ENCODE measurements at regions not wholly inside any gene's neighbourhood (a gene's known extent, or its start where the extent isn't known, plus 50 kb on each side); places are given as distances from the start of the nearest gene placed in this dataset.

GRCh38 chr13:64300239-64300638 lies 2884.6 kb upstream of the PCDH20 start:
- H3K79me1 ChIP-seq (ENCODE audit: low read length), result no peaks in the 10 kb centered on the region
- no peaks in the 10 kb centered on the region for H3K79me2 ChIP-seq (ENCODE audit: control insufficient read depth, insufficient read depth, low read length)
- no peak overlapping the region for H2BK5ac ChIP-seq (ENCODE audit: low read length)
- no peak overlapping the region for H3K27ac ChIP-seq (ENCODE audit: low read depth, low read length)
- no peaks in the 10 kb centered on the region for H3K27me3 ChIP-seq (ENCODE audit: insufficient read depth, low read length, poor library complexity)
- H3K23ac ChIP-seq (ENCODE audit: low read length), result no peak overlapping the region
- H3K4me1 ChIP-seq (ENCODE audit: control insufficient read depth, low read depth, low read length), result no peaks in the 10 kb centered on the region
- no peak overlapping the region for H4K5ac ChIP-seq (ENCODE audit: low read length)
- no peak overlapping the region for H3K4me2 ChIP-seq (ENCODE audit: low read length)
- H3K18ac ChIP-seq (ENCODE audit: low read length), result no peak overlapping the region
- no peak overlapping the region for H3K4ac ChIP-seq (ENCODE audit: low read depth, low read length)
- no peak overlapping the region for H2BK120ac ChIP-seq (ENCODE audit: low read depth, low read length)
- no peaks in the 10 kb centered on the region for H3K36me3 ChIP-seq (ENCODE audit: control insufficient read depth, insufficient read depth, low read length)
- H3K56ac ChIP-seq (ENCODE audit: low read length), result no peak overlapping the region
- H3K9ac ChIP-seq (ENCODE audit: low read length), result no peak overlapping the region
- no peak overlapping the region for H4K8ac ChIP-seq (ENCODE audit: low read depth, low read length)
- no peak overlapping the region for H2AK5ac ChIP-seq (ENCODE audit: low read length)
- H2BK15ac ChIP-seq (replicated peaks; ENCODE audit: low read depth), result no peak overlapping the region
- H3K4me3 ChIP-seq (ENCODE audit: low read length), result no peak overlapping the region
- DNase-seq, result no peak

- H3K79me2 ChIP-seq (ENCODE audit: control insufficient read depth, insufficient read depth, low read length), result no peaks in the 10 kb centered on the region
- no peak overlapping the region for H2BK5ac ChIP-seq (ENCODE audit: low read length)
- no peaks in the 10 kb centered on the region for H3K79me1 ChIP-seq (ENCODE audit: low read length)
- H3K27me3 ChIP-seq (ENCODE audit: insufficient read depth, low read length, poor library complexity), result no peaks in the 10 kb centered on the region
- no peaks in the 10 kb centered on the region for H3K4me1 ChIP-seq (ENCODE audit: control insufficient read depth, low read depth, low read length)
- H3K23ac ChIP-seq (ENCODE audit: low read length), result no peak overlapping the region
- no peak overlapping the region for H3K56ac ChIP-seq (ENCODE audit: low read length)
- no peak overlapping the region for H2AK5ac ChIP-seq (ENCODE audit: low read length)
- H4K8ac ChIP-seq (ENCODE audit: low read depth, low read length), result no peak overlapping the region
- H3K18ac ChIP-seq (ENCODE audit: low read length), result no peak overlapping the region
- H3K27ac ChIP-seq (ENCODE audit: low read depth, low read length), result no peak overlapping the region
- H3K4me2 ChIP-seq (ENCODE audit: low read length), result no peak overlapping the region
- no peaks in the 10 kb centered on the region for H3K36me3 ChIP-seq (ENCODE audit: control insufficient read depth, insufficient read depth, low read length)
- DNase-seq, result no peak
- no peak overlapping the region for H3K9ac ChIP-seq (ENCODE audit: low read length)
- no peak overlapping the region for H2BK120ac ChIP-seq (ENCODE audit: low read depth, low read length)
- no peak overlapping the region for H4K5ac ChIP-seq (ENCODE audit: low read length)
- H3K4ac ChIP-seq (ENCODE audit: low read depth, low read length), result no peak overlapping the region
- H3K4me3 ChIP-seq (ENCODE audit: low read length), result no peak overlapping the region
- H2BK15ac ChIP-seq (replicated peaks; ENCODE audit: low read depth), result no peak overlapping the region
Measured at GRCh38 chr13:64293923-64294322, 2878.3 kb upstream of the PCDH20 start.

GRCh38 chr13:64289702-64290101 lies 2874.1 kb upstream of the PCDH20 start:
- Histone ChIP-seq H3K56ac (ENCODE audit: low read length) (no peak overlapping the region), H2BK5ac (ENCODE audit: low read length) (no peak overlapping the region), H3K4me3 (ENCODE audit: low read length) (no peak overlapping the region), H3K27ac (ENCODE audit: low read depth, low read length) (no peak overlapping the region), H3K9ac (ENCODE audit: low read length) (no peak overlapping the region), H4K5ac (ENCODE audit: low read length) (no peak overlapping the region), H3K23ac (ENCODE audit: low read length) (no peak overlapping the region), H3K27me3 (ENCODE audit: insufficient read depth, low read length, poor library complexity) (no peaks in the 10 kb centered on the region), H3K18ac (ENCODE audit: low read length) (no peak overlapping the region), H3K79me1 (ENCODE audit: low read length) (no peaks in the 10 kb centered on the region), H2BK15ac (replicated peaks; ENCODE audit: low read depth) (no peak overlapping the region), H3K4ac (ENCODE audit: low read depth, low read length) (no peak overlapping the region), H2BK120ac (ENCODE audit: low read depth, low read length) (no peak overlapping the region), H3K4me2 (ENCODE audit: low read length) (no peak overlapping the region), H2AK5ac (ENCODE audit: low read length) (no peak overlapping the region), H3K79me2 (ENCODE audit: control insufficient read depth, insufficient read depth, low read length) (no peaks in the 10 kb centered on the region), H3K36me3 (ENCODE audit: control insufficient read depth, insufficient read depth, low read length) (no peaks in the 10 kb centered on the region), H4K8ac (ENCODE audit: low read depth, low read length) (no peak overlapping the region), H3K4me1 (ENCODE audit: control insufficient read depth, low read depth, low read length) (no peaks in the 10 kb centered on the region)
- DNase-seq, result peak; percentile 33
- no CpG with 5 or more reads among the region's 3 CpGs for WGBS (ENCODE audit: extremely low coverage, insufficient coverage, low lambda C conversion rate)

DNA sequence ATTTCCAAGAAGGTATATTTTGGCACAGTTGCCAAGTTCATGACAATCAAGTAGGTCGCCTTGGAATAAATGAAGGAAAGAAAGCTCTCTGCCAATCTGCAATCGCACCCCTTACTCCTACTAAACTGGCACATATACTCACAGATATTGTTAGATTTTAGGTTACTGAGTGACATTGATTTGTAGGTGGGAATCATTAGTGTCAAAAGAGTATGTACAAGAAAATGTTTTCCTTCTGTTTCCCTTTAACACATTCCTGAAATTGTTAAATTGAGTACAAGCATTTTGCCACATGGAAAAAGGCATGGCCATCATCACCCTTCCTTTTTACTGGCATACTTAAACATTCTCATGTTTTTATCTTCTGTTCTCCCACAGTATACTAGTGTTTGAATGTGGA lies 2868.3 kb upstream of the PCDH20 start:
- no CpG with 5 or more reads among the region's 2 CpGs for WGBS (ENCODE audit: extremely low coverage, insufficient coverage, low lambda C conversion rate)
- Histone ChIP-seq H2AK5ac (ENCODE audit: low read length) (no peak overlapping the region), H2BK120ac (ENCODE audit: low read depth, low read length) (no peak overlapping the region), H3K4me2 (ENCODE audit: low read length) (no peak overlapping the region), H3K27me3 (ENCODE audit: insufficient read depth, low read length, poor library complexity) (no peaks in the 10 kb centered on the region), H3K4me3 (ENCODE audit: low read length) (no peak overlapping the region), H3K23ac (ENCODE audit: low read length) (no peak overlapping the region), H3K18ac (ENCODE audit: low read length) (no peak overlapping the region), H3K79me1 (ENCODE audit: low read length) (no peaks in the 10 kb centered on the region), H2BK15ac (replicated peaks; ENCODE audit: low read depth) (no peak overlapping the region), H3K4ac (ENCODE audit: low read depth, low read length) (no peak overlapping the region), H2BK5ac (ENCODE audit: low read length) (no peak overlapping the region), H4K8ac (ENCODE audit: low read depth, low read length) (no peak overlapping the region), H3K27ac (ENCODE audit: low read depth, low read length) (no peak overlapping the region), H3K79me2 (ENCODE audit: control insufficient read depth, insufficient read depth, low read length) (no peaks in the 10 kb centered on the region), H3K56ac (ENCODE audit: low read length) (no peak overlapping the region), H3K4me1 (ENCODE audit: control insufficient read depth, low read depth, low read length) (no peaks in the 10 kb centered on the region), H4K5ac (ENCODE audit: low read length) (no peak overlapping the region), H3K9ac (ENCODE audit: low read length) (no peak overlapping the region), H3K36me3 (ENCODE audit: control insufficient read depth, insufficient read depth, low read length) (no peaks in the 10 kb centered on the region)
- DNase-seq, result no peak

- Histone ChIP-seq H3K79me1 (ENCODE audit: low read length) (no peaks in the 10 kb centered on the region), H3K27ac (ENCODE audit: low read depth, low read length) (no peak overlapping the region), H2BK5ac (ENCODE audit: low read length) (no peak overlapping the region), H3K4me1 (ENCODE audit: control insufficient read depth, low read depth, low read length) (no peaks in the 10 kb centered on the region), H3K79me2 (ENCODE audit: control insufficient read depth, insufficient read depth, low read length) (no peaks in the 10 kb centered on the region), H3K23ac (ENCODE audit: low read length) (no peak overlapping the region), H2BK15ac (replicated peaks; ENCODE audit: low read depth) (no peak overlapping the region), H3K36me3 (ENCODE audit: control insufficient read depth, insufficient read depth, low read length) (no peaks in the 10 kb centered on the region), H3K9ac (ENCODE audit: low read length) (no peak overlapping the region), H3K4me3 (ENCODE audit: low read length) (no peak overlapping the region), H3K4me2 (ENCODE audit: low read length) (no peak overlapping the region), H3K18ac (ENCODE audit: low read length) (no peak overlapping the region), H4K5ac (ENCODE audit: low read length) (no peak overlapping the region), H3K4ac (ENCODE audit: low read depth, low read length) (no peak overlapping the region), H3K56ac (ENCODE audit: low read length) (no peak overlapping the region), H3K27me3 (ENCODE audit: insufficient read depth, low read length, poor library complexity) (no peaks in the 10 kb centered on the region), H4K8ac (ENCODE audit: low read depth, low read length) (no peak overlapping the region), H2AK5ac (ENCODE audit: low read length) (no peak overlapping the region), H2BK120ac (ENCODE audit: low read depth, low read length) (no peak overlapping the region)
- DNase-seq, result no peak
- no CpG with 5 or more reads among the region's 5 CpGs for WGBS (ENCODE audit: extremely low coverage, insufficient coverage, low lambda C conversion rate)
Measured at GRCh38 chr13:64278493-64278892, 2862.8 kb upstream of the PCDH20 start.

GRCh38 chr13:64277097-64277496 lies 2861.4 kb upstream of the PCDH20 start:
- Histone ChIP-seq H4K8ac (ENCODE audit: low read depth, low read length) (no peak overlapping the region), H3K56ac (ENCODE audit: low read length) (no peak overlapping the region), H3K4me2 (ENCODE audit: low read length) (no peak overlapping the region), H3K9ac (ENCODE audit: low read length) (no peak overlapping the region), H3K79me2 (ENCODE audit: control insufficient read depth, insufficient read depth, low read length) (no peaks in the 10 kb centered on the region), H3K36me3 (ENCODE audit: control insufficient read depth, insufficient read depth, low read length) (no peaks in the 10 kb centered on the region), H3K4me3 (ENCODE audit: low read length) (no peak overlapping the region), H3K27me3 (ENCODE audit: insufficient read depth, low read length, poor library complexity) (no peaks in the 10 kb centered on the region), H3K4me1 (ENCODE audit: control insufficient read depth, low read depth, low read length) (no peaks in the 10 kb centered on the region), H3K79me1 (ENCODE audit: low read length) (no peaks in the 10 kb centered on the region), H2BK120ac (ENCODE audit: low read depth, low read length) (no peak overlapping the region), H3K23ac (ENCODE audit: low read length) (no peak overlapping the region), H2BK15ac (replicated peaks; ENCODE audit: low read depth) (no peak overlapping the region), H4K5ac (ENCODE audit: low read length) (no peak overlapping the region), H3K4ac (ENCODE audit: low read depth, low read length) (no peak overlapping the region), H2BK5ac (ENCODE audit: low read length) (no peak overlapping the region), H3K18ac (ENCODE audit: low read length) (no peak overlapping the region), H2AK5ac (ENCODE audit: low read length) (no peak overlapping the region), H3K27ac (ENCODE audit: low read depth, low read length) (no peak overlapping the region)
- no peak for DNase-seq
- no CpG with 5 or more reads among the region's 2 CpGs for WGBS (ENCODE audit: extremely low coverage, insufficient coverage, low lambda C conversion rate)
